ENCODE measurements at regions not wholly inside any gene's neighbourhood (a gene's known extent, or its start where the extent isn't known, plus 50 kb on each side); places are given as distances from the start of the nearest gene placed in this dataset.
A peak's percentile ranks its signal among the peaks of the same experiment; 100 is the strongest.
"Not testable (repeated sequence)": the region's sequence is repeated elsewhere in the genome, so short reads cannot be mapped to it uniquely, and the experiment has no call there.

- DNase-seq (no peak), ATAC-seq (no peak)
- no peaks in the 10 kb centered on the region for H3K9me3 ChIP-seq
- no peak overlapping the region for H3K4me3 ChIP-seq
- no peaks in the 10 kb centered on the region for H3K36me3 ChIP-seq
- no peak overlapping the region for H3K27ac ChIP-seq
- intact Hi-C loops (cut with DNase I) = no loop called here
- H3K27me3 ChIP-seq = no peaks in the 10 kb centered on the region
- TF ChIP-seq, protein P1, sequence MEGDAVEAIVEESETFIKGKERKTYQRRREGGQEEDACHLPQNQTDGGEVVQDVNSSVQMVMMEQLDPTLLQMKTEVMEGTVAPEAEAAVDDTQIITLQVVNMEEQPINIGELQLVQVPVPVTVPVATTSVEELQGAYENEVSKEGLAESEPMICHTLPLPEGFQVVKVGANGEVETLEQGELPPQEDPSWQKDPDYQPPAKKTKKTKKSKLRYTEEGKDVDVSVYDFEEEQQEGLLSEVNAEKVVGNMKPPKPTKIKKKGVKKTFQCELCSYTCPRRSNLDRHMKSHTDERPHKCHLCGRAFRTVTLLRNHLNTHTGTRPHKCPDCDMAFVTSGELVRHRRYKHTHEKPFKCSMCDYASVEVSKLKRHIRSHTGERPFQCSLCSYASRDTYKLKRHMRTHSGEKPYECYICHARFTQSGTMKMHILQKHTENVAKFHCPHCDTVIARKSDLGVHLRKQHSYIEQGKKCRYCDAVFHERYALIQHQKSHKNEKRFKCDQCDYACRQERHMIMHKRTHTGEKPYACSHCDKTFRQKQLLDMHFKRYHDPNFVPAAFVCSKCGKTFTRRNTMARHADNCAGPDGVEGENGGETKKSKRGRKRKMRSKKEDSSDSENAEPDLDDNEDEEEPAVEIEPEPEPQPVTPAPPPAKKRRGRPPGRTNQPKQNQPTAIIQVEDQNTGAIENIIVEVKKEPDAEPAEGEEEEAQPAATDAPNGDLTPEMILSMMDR (IDR thresholded peaks at IDR 0.05) = no peak
- H3K4me1 ChIP-seq = no peaks in the 10 kb centered on the region
These were observed 88.3 kb upstream of the MYRIP start for GRCh38 chr3:39721076-39721475.

- Histone ChIP-seq H3K27me3 (no peaks in the 10 kb centered on the region), H3K9me3 (no peaks in the 10 kb centered on the region), H3K27ac (no peak overlapping the region), H3K4me1 (no peaks in the 10 kb centered on the region), H3K36me3 (no peaks in the 10 kb centered on the region), H3K4me3 (no peak overlapping the region)
- intact Hi-C loops (cut with DNase I) = no loop called here
- ATAC-seq (no peak), DNase-seq (no peak)
- TF ChIP-seq, protein P1 (IDR thresholded peaks at IDR 0.05) = peak; percentile 30
These were observed 85.1 kb upstream of the MYRIP start for GRCh38 chr3:39724233-39724846.

GRCh38 chr3:39725321-39725720 is 84.1 kb upstream of the MYRIP start:
- ATAC-seq = no peak
- Histone ChIP-seq H3K27me3 (no peaks in the 10 kb centered on the region), H3K36me3 (no peaks in the 10 kb centered on the region), H3K4me3 (no peak overlapping the region), H3K4me1 (no peaks in the 10 kb centered on the region), H3K27ac (no peak overlapping the region), H3K9me3 (no peaks in the 10 kb centered on the region)
- intact Hi-C loops (cut with DNase I) = no loop called here
- DNase-seq = no peak
- TF ChIP-seq, protein P1 (IDR thresholded peaks at IDR 0.05) = no peak

GRCh38 chr3:39727415-39727814 is 82.0 kb upstream of the MYRIP start:
- DNase-seq (no peak), ATAC-seq (no peak)
- intact Hi-C loops (cut with DNase I) = no loop called here
- Histone ChIP-seq H3K4me1 (no peaks in the 10 kb centered on the region), H3K9me3 (no peaks in the 10 kb centered on the region), H3K27ac (no peak overlapping the region), H3K27me3 (no peaks in the 10 kb centered on the region), H3K36me3 (no peaks in the 10 kb centered on the region), H3K4me3 (no peak overlapping the region)
- TF ChIP-seq, protein P1 (IDR thresholded peaks at IDR 0.05) = no peak

DNA sequence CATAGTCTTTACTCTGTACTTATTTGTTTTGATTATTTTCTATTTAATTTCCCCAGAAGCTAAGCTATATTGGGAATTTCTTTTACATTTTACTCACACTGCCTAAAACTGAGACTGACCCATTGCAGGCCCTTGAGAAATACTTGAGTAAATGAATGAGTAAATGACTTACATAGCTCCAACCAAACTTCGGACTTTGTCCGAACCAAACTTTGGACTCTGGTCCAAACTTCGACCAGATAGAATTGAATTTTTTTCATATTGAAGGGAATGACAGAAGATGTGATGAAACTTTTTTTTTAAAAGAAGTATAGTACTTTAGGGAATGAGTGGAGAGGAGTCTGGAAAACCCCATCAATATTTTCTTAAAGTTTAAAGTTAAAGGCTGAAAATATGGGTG is 75.6 kb upstream of the MYRIP start:
- no peaks in the 10 kb centered on the region for H3K36me3 ChIP-seq
- DNase-seq = no peak
- no peaks in the 10 kb centered on the region for H3K4me1 ChIP-seq
- no peak overlapping the region for H3K27ac ChIP-seq
- no peak for ATAC-seq
- H3K4me3 ChIP-seq = no peak overlapping the region
- TF ChIP-seq, protein P1 (IDR thresholded peaks at IDR 0.05) = no peak
- no peaks in the 10 kb centered on the region for H3K27me3 ChIP-seq
- H3K9me3 ChIP-seq = no peaks in the 10 kb centered on the region
- intact Hi-C loops (cut with DNase I) = no loop called here

GRCh38 chr3:39739658-39740057 is 69.8 kb upstream of the MYRIP start:
- H3K36me3 ChIP-seq; H3K4me3 ChIP-seq; H3K9me3 ChIP-seq; H3K4me1 ChIP-seq; H3K27me3 ChIP-seq; intact Hi-C loops (cut with DNase I); ATAC-seq; DNase-seq; H3K27ac ChIP-seq: not testable (repeated sequence)
